SJCRH30 (cell line): ENCODE measurements at regions not wholly inside any gene's neighbourhood (a gene's known extent, or its start where the extent isn't known, plus 50 kb on each side); places are given as distances from the start of the nearest gene placed in this dataset.

Experiments used
- DNase-seq, 2 experiments: peaks; one replicate each; pipeline ENCODE4 v3.0.0-alpha.2; 2015 to 2020
- H3K27ac ChIP-seq: fragments of 250-450 bp; sonication (Bioruptor Pico); 2 replicates; pipeline ENCODE4 v1.5.1; 2020; ENCODE audit warnings: mild to moderate bottlenecking, moderate library complexity
- H3K27me3 ChIP-seq: fragments of 250-450 bp; sonication (Bioruptor Pico); 2 replicates; pipeline ENCODE4 v1.5.1; 2020; ENCODE audit warnings: mild to moderate bottlenecking, moderate library complexity
- H3K36me3 ChIP-seq: fragments of 250-450 bp; sonication (Bioruptor Pico); 2 replicates; pipeline ENCODE4 v1.5.1; 2020; ENCODE audit warnings: mild to moderate bottlenecking, moderate library complexity
- H3K4me1 ChIP-seq: fragments of 250-450 bp; sonication (Bioruptor Pico); 2 replicates; pipeline ENCODE4 v1.5.1; 2020; ENCODE audit warnings: mild to moderate bottlenecking, moderate library complexity
- H3K4me3 ChIP-seq: fragments of 250-450 bp; sonication (Bioruptor Pico); 2 replicates; pipeline ENCODE4 v1.5.1; 2020; ENCODE audit warnings: mild to moderate bottlenecking, moderate library complexity
- H3K9me3 ChIP-seq: fragments of 250-450 bp; sonication (Bioruptor Pico); replicated peaks from 2 replicates; pipeline ENCODE4 v1.5.1; 2020; ENCODE audit warnings: mild to moderate bottlenecking, moderate library complexity

DNA sequence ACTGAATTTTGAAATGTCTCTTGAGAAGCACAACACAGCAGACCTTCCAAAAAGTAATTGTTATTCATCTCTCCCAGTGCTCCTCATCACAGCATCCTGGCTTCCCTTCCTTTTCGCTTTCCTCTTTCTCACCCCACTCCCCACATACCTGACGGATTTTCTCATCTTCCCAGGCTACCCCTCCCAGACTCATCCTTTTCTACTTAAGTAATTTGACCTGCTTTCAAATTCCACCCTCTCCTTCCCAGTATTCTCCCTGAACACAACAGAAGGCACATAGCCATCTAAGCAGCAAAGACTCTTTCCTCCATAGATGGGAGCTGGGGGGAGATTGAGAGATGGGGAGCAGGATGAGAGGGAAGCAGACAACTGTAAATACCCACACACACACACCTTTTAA lies 187.1 kb upstream of the STT3B start:
- H3K27me3 ChIP-seq, result no peaks in the 10 kb centered on the region

DNA sequence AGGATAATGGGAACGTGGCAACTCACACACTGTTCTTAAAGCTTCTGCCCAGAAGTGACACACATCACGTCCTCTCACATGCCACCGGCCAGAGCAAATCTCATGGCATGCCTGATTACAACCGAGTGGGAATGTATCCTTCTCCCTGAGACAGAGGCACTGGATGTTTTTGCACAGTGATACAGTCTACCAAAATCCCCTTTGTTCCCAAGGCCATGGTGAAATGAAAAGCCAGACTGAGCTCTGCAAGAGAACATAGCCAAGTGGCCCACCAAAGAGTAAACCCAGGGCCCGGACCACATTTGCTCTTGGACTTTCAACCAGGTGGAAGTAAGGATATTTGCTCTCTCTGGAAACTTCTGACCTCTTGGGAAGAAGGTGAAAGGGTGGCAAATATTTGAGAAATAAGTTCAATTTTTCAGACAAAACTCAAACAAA lies 186.2 kb upstream of the STT3B start:
- H3K27ac ChIP-seq, result no peak overlapping the region
- no peaks in the 10 kb centered on the region for H3K9me3 ChIP-seq

More for the DNA sequence above, 187.1 kb upstream of the STT3B start:
- no peak overlapping the region for H3K4me3 ChIP-seq
- H3K9me3 ChIP-seq, result no peaks in the 10 kb centered on the region
- no peak overlapping the region for H3K27ac ChIP-seq
- no peaks in the 10 kb centered on the region for H3K4me1 ChIP-seq
- no peaks in the 10 kb centered on the region for H3K36me3 ChIP-seq
- no peak for DNase-seq

DNA sequence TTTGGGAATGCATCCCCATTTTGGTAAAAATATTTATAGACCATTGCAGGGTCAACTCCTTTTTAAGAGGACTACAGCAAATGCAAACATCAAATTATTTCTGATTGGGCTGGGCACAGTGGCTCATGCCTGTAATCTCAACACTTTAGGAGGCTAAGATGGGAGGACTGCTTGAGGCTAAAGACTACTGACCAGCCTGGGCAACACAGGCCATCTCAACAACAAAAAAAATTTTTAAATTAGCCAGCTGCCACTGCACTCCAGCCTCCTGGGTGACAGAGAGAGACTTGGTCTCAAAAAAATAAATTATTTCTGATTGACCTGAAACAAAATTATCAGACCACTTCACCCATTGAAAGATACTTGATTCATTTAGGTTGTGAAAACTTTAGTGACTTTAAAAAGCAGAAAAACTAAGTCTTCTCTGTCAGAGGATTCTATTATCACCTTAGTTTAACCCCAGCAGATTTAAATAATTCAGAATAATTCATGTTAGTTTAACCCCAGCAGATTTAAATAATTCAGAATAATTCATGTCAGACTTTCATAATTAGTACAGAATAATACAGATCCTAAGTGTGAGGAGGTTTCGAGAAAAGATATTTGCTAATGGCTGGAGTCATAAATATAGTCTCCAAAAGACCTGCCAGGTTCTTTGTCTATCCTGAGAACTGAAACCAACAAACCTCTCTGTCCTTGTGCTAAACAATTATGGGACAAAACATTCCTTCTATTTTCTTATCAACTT lies 183.6 kb upstream of the STT3B start:
- DNase-seq, result no peak
- Histone ChIP-seq H3K36me3 (no peaks in the 10 kb centered on the region), H3K4me3 (no peak overlapping the region), H3K27ac (no peak overlapping the region), H3K27me3 (no peaks in the 10 kb centered on the region), H3K9me3 (no peaks in the 10 kb centered on the region), H3K4me1 (no peaks in the 10 kb centered on the region)

More for the DNA sequence above, 186.2 kb upstream of the STT3B start:
- Histone ChIP-seq H3K4me1 (no peaks in the 10 kb centered on the region), H3K4me3 (no peak overlapping the region), H3K27me3 (no peaks in the 10 kb centered on the region), H3K36me3 (no peaks in the 10 kb centered on the region)
- DNase-seq, result no peak

DNA sequence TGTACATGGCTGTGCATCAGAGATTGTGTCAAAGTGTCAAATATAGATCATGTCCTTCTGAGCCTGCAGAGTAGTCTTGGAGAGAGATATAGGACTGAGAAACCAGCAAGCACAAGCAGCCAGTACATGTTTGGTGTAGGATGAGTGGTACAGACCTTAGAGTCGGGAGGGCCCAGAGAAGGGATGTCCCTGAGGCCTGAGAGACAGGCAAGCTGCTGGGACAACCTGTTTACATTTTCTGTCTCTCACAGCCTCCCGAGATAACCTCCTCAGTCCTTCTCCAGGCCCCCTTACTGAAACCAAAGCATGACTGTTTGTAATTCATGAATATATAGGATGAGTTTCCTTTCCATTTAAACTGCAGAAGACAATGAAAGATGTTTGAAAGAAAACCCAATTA lies 182.4 kb upstream of the STT3B start:
- no peaks in the 10 kb centered on the region for H3K4me1 ChIP-seq
- no peaks in the 10 kb centered on the region for H3K9me3 ChIP-seq
- no peaks in the 10 kb centered on the region for H3K36me3 ChIP-seq
- DNase-seq, result no peak
- no peak overlapping the region for H3K27ac ChIP-seq
- no peak overlapping the region for H3K4me3 ChIP-seq
- no peaks in the 10 kb centered on the region for H3K27me3 ChIP-seq

DNA sequence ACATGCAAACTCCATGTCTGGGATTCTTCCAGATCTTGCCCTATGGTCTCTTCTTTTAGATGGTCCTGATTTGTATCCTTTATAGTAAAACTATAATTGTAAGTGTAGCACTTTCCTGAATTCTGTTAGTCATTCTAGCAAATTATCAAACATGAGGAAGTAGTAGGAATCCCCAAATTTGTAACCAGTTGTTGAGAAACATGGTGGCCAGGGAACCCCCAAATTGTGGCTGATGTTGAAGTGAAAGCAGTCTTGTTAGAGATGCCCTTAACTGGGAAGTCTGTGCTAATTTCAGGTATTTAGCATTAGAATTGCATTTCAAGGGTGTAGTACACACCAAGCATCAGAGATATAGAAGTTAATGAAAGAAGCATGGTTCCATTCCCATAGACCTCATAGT lies 180.4 kb upstream of the STT3B start:
- Histone ChIP-seq H3K9me3 (no peaks in the 10 kb centered on the region), H3K4me3 (no peak overlapping the region), H3K27me3 (no peaks in the 10 kb centered on the region), H3K4me1 (no peaks in the 10 kb centered on the region), H3K27ac (no peak overlapping the region), H3K36me3 (no peaks in the 10 kb centered on the region)
- DNase-seq, result no peak

DNA sequence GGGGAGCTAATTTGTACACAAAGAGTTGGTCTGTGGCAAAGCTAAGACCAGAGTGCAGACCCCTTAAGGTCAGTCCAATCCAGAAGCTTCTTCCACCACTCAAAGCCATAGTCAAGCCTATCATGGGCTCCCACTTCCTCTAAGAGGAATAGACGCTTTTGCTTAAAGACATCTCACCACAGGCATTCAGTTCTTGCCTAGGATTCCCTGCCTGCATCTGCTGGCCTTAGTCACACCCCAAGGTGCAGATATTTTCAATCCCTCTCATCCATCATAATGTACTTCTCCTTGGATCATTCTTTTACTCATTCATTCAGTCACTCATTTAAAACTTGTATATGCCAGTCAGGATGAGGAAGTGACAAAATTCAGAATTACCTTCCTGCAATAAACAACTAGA lies 179.6 kb upstream of the STT3B start:
- no peak overlapping the region for H3K4me3 ChIP-seq
- no peaks in the 10 kb centered on the region for H3K27me3 ChIP-seq
- no peaks in the 10 kb centered on the region for H3K36me3 ChIP-seq
- H3K27ac ChIP-seq, result no peak overlapping the region
- DNase-seq, result no peak
- H3K4me1 ChIP-seq, result no peaks in the 10 kb centered on the region
- no peaks in the 10 kb centered on the region for H3K9me3 ChIP-seq

DNA sequence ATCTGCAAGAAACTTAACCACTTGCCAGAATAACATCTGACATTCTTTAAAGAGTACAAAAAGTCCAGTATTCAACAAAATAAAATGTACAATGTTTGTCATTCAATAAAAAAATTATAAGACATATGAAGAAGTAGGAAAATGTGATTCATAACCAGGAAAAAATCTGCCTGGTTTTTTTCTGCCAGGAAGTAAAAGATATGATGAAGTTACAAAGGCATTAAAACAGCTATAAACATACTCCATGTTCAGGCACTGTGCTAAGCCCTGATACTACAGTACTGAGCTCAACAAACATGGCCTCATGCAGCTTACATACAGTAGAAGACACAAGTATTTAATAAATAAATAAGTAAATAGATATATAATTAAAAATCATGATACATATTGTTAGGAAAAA lies 178.4 kb upstream of the STT3B start:
- Histone ChIP-seq H3K36me3 (no peaks in the 10 kb centered on the region), H3K4me3 (no peak overlapping the region), H3K9me3 (no peaks in the 10 kb centered on the region), H3K27ac (no peak overlapping the region), H3K4me1 (no peaks in the 10 kb centered on the region), H3K27me3 (no peaks in the 10 kb centered on the region)
- no peak for DNase-seq

DNA sequence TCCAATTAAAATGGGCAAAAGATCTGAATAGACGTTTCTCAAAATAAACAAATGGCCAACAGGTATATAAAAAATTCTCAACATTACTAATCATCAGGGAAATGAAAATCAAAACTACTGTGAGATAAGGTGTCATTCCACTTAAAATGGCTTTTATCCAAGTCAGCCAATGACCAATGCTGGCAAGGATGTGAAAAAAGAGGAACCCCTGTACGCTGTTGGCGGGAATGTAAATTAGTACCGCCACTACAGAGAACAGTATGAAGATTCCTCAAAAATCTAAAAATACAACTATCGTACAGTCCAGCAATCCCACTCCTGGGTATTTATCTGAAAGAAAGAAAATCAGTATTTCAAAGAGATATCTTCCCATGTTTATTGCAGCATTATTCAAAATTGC lies 176.9 kb upstream of the STT3B start:
- H3K36me3 ChIP-seq, result no peaks in the 10 kb centered on the region
- no peak overlapping the region for H3K27ac ChIP-seq
- H3K4me3 ChIP-seq, result no peak overlapping the region
- no peaks in the 10 kb centered on the region for H3K4me1 ChIP-seq
- H3K27me3 ChIP-seq, result no peaks in the 10 kb centered on the region
- no peaks in the 10 kb centered on the region for H3K9me3 ChIP-seq
- DNase-seq, result no peak

DNA sequence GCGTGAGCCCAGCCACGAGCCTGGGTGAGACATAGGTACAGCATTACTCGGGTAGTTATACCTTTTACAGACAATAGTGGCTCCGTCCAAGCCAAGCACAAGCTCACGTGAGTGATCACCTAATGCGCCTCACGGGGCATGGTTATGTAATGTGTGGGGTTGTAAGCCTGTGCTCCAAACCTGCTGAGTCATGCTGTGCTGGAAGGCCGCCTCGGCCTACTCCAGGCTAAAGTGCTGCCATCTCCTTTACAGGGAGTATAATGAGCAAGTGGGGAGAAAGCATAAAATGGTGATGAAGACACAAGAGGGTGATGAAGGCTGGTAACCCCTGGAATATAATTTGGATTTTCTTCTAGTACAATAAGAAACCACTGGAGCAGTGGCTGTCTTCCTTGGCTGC lies 175.8 kb upstream of the STT3B start:
- H3K4me3 ChIP-seq, result no peak overlapping the region

DNA sequence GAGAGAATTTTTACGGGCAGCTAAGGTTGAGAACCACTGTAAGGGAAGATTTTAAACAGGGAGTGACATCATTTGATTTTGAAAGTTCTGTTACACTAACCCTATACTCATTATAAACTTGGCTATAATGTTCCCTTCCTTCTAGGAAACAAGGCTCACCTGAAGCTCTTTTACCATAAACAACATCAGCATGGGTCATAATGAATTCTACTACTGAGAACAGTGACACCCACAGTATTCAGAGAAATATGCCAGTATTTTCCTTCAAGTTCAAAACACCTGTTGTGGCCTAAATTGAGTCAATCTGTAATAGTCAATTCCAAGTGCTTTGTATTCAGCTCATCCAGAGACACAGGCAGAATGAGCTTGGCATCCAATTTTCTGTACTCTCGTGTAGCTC lies 175.3 kb upstream of the STT3B start:
- Histone ChIP-seq H3K27me3 (no peaks in the 10 kb centered on the region), H3K4me1 (0 out of 2 replicates have a peak, but pooled peaks cover 2% of the 10 kb centered on the region), H3K27ac (no peak overlapping the region), H3K9me3 (no peaks in the 10 kb centered on the region), H3K4me3 (no peak overlapping the region), H3K36me3 (no peaks in the 10 kb centered on the region)
- no peak for DNase-seq

More for the DNA sequence above, 175.8 kb upstream of the STT3B start:
- Histone ChIP-seq H3K9me3 (no peaks in the 10 kb centered on the region), H3K27ac (no peak overlapping the region), H3K36me3 (no peaks in the 10 kb centered on the region), H3K4me1 (0 out of 2 replicates have a peak, but pooled peaks cover 2% of the 10 kb centered on the region), H3K27me3 (no peaks in the 10 kb centered on the region)
- DNase-seq, result no peak

DNA sequence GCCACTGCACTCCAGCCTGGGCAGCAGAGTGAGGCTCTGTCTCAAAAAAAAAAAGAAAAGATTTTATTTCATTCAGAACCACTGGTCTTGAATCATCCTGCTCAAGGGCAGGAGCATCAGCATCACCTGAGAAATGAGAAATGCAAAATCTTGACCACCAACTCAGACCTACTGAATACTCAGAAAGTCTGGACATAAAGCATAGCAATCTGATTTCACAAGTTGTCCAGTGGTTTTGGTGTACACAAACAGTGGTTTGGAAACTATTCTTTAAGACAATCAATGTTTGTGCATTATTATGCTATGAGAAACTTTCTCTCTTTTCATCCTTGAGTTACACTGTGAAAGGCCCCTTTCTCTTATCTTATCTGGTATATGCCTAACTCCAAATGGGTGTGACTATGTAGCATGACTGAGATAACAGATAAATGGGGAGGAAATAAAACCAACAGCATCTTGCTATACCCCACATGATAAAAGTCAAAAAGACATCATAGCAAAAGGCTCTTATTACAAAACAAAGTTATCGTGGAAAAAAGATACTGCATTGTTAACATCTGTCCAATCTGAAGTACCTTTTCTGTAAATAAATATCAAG lies 174.2 kb upstream of the STT3B start:
- H3K9me3 ChIP-seq, result no peaks in the 10 kb centered on the region
- DNase-seq, result no peak
- no peak overlapping the region for H3K4me3 ChIP-seq
- H3K4me1 ChIP-seq, result 0 out of 2 replicates have a peak, but pooled peaks cover 2% of the 10 kb centered on the region
- H3K27me3 ChIP-seq, result no peaks in the 10 kb centered on the region
- H3K36me3 ChIP-seq, result no peaks in the 10 kb centered on the region
- H3K27ac ChIP-seq, result no peak overlapping the region

DNA sequence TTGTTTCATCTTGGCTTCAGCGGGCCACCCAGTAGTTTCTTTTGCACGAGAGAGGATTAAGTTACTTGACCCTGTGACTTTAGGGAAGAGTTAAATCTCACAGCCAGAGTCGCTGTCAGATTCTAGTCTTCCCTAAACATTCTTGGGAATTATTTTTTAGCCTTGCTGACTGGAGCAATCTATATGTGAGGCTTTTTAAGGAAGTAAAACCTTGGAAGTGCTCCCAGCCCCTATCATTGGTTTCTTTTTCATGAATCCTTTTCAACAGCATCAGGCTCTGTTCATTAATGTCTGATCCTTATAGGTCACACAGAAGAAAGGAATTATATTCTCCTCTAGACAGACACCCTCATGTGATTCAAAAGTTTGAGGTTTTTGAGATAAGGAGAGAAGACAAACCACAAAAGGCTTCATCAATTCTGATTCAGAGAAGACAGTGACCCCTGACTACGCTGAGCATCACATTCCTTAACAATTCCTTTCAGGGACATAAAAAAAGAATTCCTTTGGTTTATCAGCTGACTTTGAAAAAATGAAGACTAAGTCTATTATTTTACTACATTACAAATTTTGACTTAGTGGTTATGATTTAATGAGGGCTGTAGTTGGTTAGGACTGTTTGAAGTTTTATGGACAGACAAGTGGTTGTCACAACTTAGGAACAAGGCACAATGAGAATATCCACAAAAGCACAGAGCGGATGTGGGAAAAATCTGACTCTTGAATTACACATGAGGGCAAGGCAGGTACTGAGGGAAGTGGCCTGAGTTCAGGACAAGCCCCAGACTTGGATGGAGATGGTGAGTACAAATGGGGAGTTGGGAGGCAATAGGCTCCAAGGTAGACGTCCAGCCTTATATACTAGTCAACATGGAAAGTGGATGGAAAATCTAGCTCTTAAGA lies 171.1 kb upstream of the STT3B start:
- DNase-seq, result peak in 1 of 2 experiments; percentile 1
- Histone ChIP-seq H3K36me3 (no peaks in the 10 kb centered on the region), H3K27ac (no peak overlapping the region), H3K4me3 (no peak overlapping the region), H3K4me1 (0 out of 2 replicates have a peak, but pooled peaks cover 2% of the 10 kb centered on the region), H3K9me3 (no peaks in the 10 kb centered on the region), H3K27me3 (no peaks in the 10 kb centered on the region)

DNA sequence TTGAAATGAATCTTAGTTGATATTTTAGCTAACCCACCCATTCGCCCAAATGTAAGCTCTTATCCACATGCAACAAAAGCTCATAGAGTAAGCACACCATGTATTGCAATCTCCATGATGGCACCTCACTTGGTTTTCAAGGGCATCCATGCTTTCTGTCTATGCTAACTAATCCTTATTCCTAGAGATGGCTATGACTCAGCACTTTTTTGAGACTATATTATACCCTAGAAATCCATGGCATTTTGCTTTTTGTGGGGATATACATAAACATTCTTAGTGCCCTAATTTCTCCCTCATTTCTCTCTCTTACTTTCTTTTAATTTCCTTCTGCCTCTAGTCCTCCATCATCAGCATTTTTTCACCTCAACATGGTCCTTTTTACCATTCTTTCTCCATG lies 168.5 kb upstream of the STT3B start:
- Histone ChIP-seq H3K9me3 (no peaks in the 10 kb centered on the region), H3K27ac (no peak overlapping the region), H3K27me3 (no peaks in the 10 kb centered on the region), H3K4me1 (0 out of 2 replicates have a peak, but pooled peaks cover 2% of the 10 kb centered on the region), H3K4me3 (no peak overlapping the region), H3K36me3 (no peaks in the 10 kb centered on the region)
- DNase-seq, result no peak

DNA sequence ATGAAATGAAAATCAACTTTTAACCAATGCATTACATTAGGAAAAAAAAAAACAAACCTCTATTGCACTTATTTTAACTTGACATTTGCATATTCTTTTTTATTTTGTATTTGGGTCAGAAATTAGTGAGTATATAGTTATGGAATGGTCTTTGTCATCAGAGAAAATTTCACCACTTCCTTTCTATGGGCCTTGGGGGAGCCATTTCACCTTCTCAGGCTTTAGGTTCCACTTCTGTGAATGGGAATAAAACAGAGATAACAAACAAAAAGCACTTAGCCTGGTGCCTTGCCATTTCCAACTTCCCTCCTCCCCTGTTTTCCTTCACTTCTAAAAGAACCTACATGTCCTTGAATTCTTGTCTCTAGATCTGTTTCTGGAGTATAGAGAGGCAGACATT lies 168.0 kb upstream of the STT3B start:
- H3K27me3 ChIP-seq, result no peaks in the 10 kb centered on the region
- no peak overlapping the region for H3K4me3 ChIP-seq
- H3K27ac ChIP-seq, result no peak overlapping the region
- H3K4me1 ChIP-seq, result 0 out of 2 replicates have a peak, but pooled peaks cover 2% of the 10 kb centered on the region
- no peak for DNase-seq
- H3K9me3 ChIP-seq, result no peaks in the 10 kb centered on the region
- no peaks in the 10 kb centered on the region for H3K36me3 ChIP-seq

DNA sequence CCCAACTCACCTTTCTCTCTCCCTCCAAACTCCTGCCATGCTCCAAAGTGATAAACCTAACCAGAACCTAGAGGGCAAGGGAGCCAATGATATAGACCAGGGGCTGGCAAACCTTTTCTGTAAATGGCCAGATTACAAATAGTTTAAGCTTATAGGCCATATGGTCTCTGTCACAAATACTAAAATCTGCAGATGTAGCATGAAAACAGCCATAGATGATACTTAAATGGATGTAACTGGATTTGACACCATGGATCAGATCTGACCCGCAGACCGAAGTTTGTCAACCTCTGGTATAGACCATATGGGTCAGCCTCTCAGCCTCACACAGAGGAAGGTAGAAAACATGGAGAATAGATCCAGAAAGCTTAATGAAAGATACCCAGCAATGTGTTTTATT lies 165.2 kb upstream of the STT3B start:
- H3K9me3 ChIP-seq, result no peaks in the 10 kb centered on the region
- no peaks in the 10 kb centered on the region for H3K36me3 ChIP-seq
- no peak overlapping the region for H3K27ac ChIP-seq
- H3K27me3 ChIP-seq, result no peaks in the 10 kb centered on the region
- H3K4me1 ChIP-seq, result no peaks in the 10 kb centered on the region
- H3K4me3 ChIP-seq, result no peak overlapping the region
- DNase-seq, result no peak
